PC-3 (cell line): ENCODE measurements at regions not wholly inside any gene's neighbourhood (a gene's known extent, or its start where the extent isn't known, plus 50 kb on each side); places are given as distances from the start of the nearest gene placed in this dataset.

Experiments
- ATAC-seq: fragments of 200-7000 bp; cut with Tn5 transposase; 2 replicates; pipeline ENCODE4 v1.9.1; 2020; ENCODE audit warnings: mild to moderate bottlenecking, moderate library complexity
- BruUV-seq: library from RNA; stranded (reverse); fragments of 400-500 nt; replicated peaks from 2 replicates; lab custom pipeline; 2021; lab: Mats Ljungman, UMichigan
- CTCF ChIA-PET: fragments of 300-600 bp; sonication (Branson Sonifier 250); formaldehyde crosslinking; loops from one replicate; lab custom pipeline; 2022; ENCODE audit warnings: antibody characterized with exemption; lab: Charles Lee
- POLR2A ChIA-PET: fragments of 300-600 bp; sonication (Branson Sonifier 250); formaldehyde crosslinking; loops from one replicate; lab custom pipeline; 2022; ENCODE audit warnings: antibody characterized with exemption; ENCODE audit not compliant: unreplicated experiment; lab: Charles Lee
- DNase-seq: peaks from one replicate; pipeline ENCODE4 v3.0.0-alpha.2; 2015
- H2AFZ ChIP-seq: fragments of 300-600 bp; sonication (generic); 2 replicates; pipeline ENCODE4 v1.6.0; 2016; ENCODE audit warnings: antibody characterized with exemption, low read length
- H3F3A ChIP-seq: fragments of 300-600 bp; sonication (generic); one replicate; pipeline ENCODE4 v1.6.0; 2017; ENCODE audit warnings: antibody characterized with exemption, low read length, control low read depth, mild to moderate bottlenecking; ENCODE audit not compliant: unreplicated experiment
- H3K27ac ChIP-seq: fragments of 300-600 bp; sonication (generic); 2 replicates; pipeline ENCODE4 v1.5.1; 2016; ENCODE audit warnings: mild to moderate bottlenecking, low read length
- H3K27me3 ChIP-seq: fragments of 300-600 bp; sonication (generic); 2 replicates; pipeline ENCODE4 v1.6.1; 2016; ENCODE audit warnings: low read length, mixed read lengths
- H3K36me3 ChIP-seq: fragments of 300-600 bp; sonication (generic); 2 replicates; pipeline ENCODE4 v1.6.1; 2016; ENCODE audit warnings: low read depth, mixed run types, low read length, mixed read lengths
- H3K4me1 ChIP-seq: fragments of 300-600 bp; sonication (generic); 2 replicates; pipeline ENCODE4 v1.5.1; 2016; ENCODE audit warnings: low read length; ENCODE audit not compliant: insufficient read depth
- H3K4me2 ChIP-seq: fragments of 300-600 bp; sonication (generic); 2 replicates; pipeline ENCODE4 v1.6.0; 2016; ENCODE audit warnings: low read length
- H3K4me3 ChIP-seq: fragments of 300-600 bp; sonication (generic); 2 replicates; pipeline ENCODE4 v1.5.1; 2016; ENCODE audit warnings: mild to moderate bottlenecking, low read length, mixed read lengths
- H3K79me2 ChIP-seq: fragments of 300-600 bp; sonication (generic); 2 replicates; pipeline ENCODE4 v1.6.1; 2017; ENCODE audit warnings: low read length, mixed read lengths
- H3K9ac ChIP-seq: fragments of 300-600 bp; sonication (generic); 2 replicates; pipeline ENCODE4 v1.6.0; 2016; ENCODE audit warnings: mild to moderate bottlenecking, low read length
- H3K9me2 ChIP-seq: fragments of 300-600 bp; sonication (generic); replicated peaks from 2 replicates; pipeline ENCODE4 v1.6.1; 2016; ENCODE audit warnings: mixed run types, low read length, mixed read lengths
- H3K9me3 ChIP-seq: fragments of 300-600 bp; sonication (generic); 2 replicates; pipeline ENCODE4 v1.6.1; 2016; ENCODE audit warnings: low read length, mixed read lengths
- H4K20me1 ChIP-seq: fragments of 300-600 bp; sonication (generic); 2 replicates; pipeline ENCODE4 v1.6.1; 2016; ENCODE audit warnings: low read length, mixed read lengths
- EZH2 ChIP-seq: fragments of 300-600 bp; sonication (generic); IDR thresholded peaks from one replicate; pipeline ENCODE4 v1.6.1; 2017; ENCODE audit warnings: antibody characterized with exemption, mild to moderate bottlenecking, low read length; ENCODE audit not compliant: unreplicated experiment
- EZH2phosphoT487 ChIP-seq: fragments of 300-600 bp; sonication (generic); IDR thresholded peaks from 2 replicates; pipeline ENCODE4 v1.6.1; 2018; ENCODE audit warnings: mild to moderate bottlenecking, antibody characterized with exemption, low read length, borderline replicate concordance
- intact Hi-C: fragments of 100-400 bp; cut with micrococcal nuclease; formaldehyde crosslinking; loops from 2 replicates; pipeline ENCODE4 v1.9.0; 2023
- TF ChIP-seq, protein P1 (sequence below): fragments of 300-600 bp; sonication (generic); conservative IDR thresholded peaks from 2 replicates; pipeline ENCODE4 v1.5.1; 2017; ENCODE audit warnings: antibody characterized with exemption, low read depth, mild to moderate bottlenecking, low read length

GRCh38 chr10:53412651-53413050, 640.1 kb upstream of the MBL2 start:
- ChIA-PET CTCF (interaction anchor here (0.6 to 1.1 kb wide), 2 partner anchors 22 to 191 kb away, joined by 3 read pairs; no protein-coding TSS in a partner anchor), POLR2A (no interaction called here)
- H3K36me3 ChIP-seq = no peaks in the 10 kb centered on the region
- H3K9ac ChIP-seq = no peak overlapping the region
- no peak for ATAC-seq
- no peaks in the 10 kb centered on the region for H3K9me2 ChIP-seq
- no peaks in the 10 kb centered on the region for H3K79me2 ChIP-seq
- H3K27ac ChIP-seq = no peak overlapping the region
- no peaks in the 10 kb centered on the region for H3K4me1 ChIP-seq
- TF ChIP-seq EZH2phosphoT487 (no peak), EZH2 (no peak)
- TF ChIP-seq, protein P1, sequence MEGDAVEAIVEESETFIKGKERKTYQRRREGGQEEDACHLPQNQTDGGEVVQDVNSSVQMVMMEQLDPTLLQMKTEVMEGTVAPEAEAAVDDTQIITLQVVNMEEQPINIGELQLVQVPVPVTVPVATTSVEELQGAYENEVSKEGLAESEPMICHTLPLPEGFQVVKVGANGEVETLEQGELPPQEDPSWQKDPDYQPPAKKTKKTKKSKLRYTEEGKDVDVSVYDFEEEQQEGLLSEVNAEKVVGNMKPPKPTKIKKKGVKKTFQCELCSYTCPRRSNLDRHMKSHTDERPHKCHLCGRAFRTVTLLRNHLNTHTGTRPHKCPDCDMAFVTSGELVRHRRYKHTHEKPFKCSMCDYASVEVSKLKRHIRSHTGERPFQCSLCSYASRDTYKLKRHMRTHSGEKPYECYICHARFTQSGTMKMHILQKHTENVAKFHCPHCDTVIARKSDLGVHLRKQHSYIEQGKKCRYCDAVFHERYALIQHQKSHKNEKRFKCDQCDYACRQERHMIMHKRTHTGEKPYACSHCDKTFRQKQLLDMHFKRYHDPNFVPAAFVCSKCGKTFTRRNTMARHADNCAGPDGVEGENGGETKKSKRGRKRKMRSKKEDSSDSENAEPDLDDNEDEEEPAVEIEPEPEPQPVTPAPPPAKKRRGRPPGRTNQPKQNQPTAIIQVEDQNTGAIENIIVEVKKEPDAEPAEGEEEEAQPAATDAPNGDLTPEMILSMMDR = no peak
- no TSS peak for BruUV-seq
- intact Hi-C loops = no loop called here
- no peaks in the 10 kb centered on the region for H3F3A ChIP-seq
- no peak overlapping the region for H3K4me2 ChIP-seq
- H3K4me3 ChIP-seq = no peak overlapping the region
- no peaks in the 10 kb centered on the region for H3K27me3 ChIP-seq
- no peak overlapping the region for H2AFZ ChIP-seq
- H4K20me1 ChIP-seq = no peaks in the 10 kb centered on the region
- 0 out of 2 replicates have a peak, but pooled peaks cover 10% of the 10 kb centered on the region for H3K9me3 ChIP-seq
- no peak for DNase-seq

DNA sequence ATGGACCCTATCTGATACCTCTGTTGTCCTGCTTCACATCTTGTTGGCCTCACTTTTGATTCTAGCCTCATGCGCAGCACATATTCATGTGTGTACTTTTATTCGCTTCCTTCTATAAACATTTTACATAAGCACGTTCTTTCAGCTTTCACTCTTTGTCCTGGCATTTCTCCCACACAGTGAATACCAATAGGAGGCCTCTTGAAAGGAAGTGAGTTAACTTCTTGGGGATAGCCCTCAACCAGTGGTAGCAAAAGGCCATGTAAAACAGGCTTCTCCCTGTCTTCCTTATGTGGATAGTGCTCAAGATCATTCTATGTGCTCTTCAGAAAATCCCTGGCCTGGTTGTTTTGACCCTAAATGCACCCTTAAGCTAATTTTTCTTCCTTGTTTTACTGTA, 633.9 kb upstream of the MBL2 start:
- Histone ChIP-seq H3K4me2 (no peak overlapping the region), H3K27me3 (no peaks in the 10 kb centered on the region), H2AFZ (no peak overlapping the region), H4K20me1 (no peaks in the 10 kb centered on the region), H3K36me3 (no peaks in the 10 kb centered on the region), H3K79me2 (no peaks in the 10 kb centered on the region), H3F3A (no peaks in the 10 kb centered on the region), H3K9me2 (no peaks in the 10 kb centered on the region), H3K9me3 (no peaks in the 10 kb centered on the region), H3K9ac (no peak overlapping the region), H3K27ac (no peak overlapping the region), H3K4me1 (no peaks in the 10 kb centered on the region), H3K4me3 (no peak overlapping the region)
- BruUV-seq = no TSS peak
- intact Hi-C loops = no loop called here
- POLR2A ChIA-PET = no interaction called here
- ATAC-seq (0 out of 2 replicates have a peak, but pooled peaks have one; percentile 23), DNase-seq (no peak)
- CTCF ChIA-PET = no interaction called here
- TF ChIP-seq EZH2 (no peak), EZH2phosphoT487 (no peak)
- TF ChIP-seq, protein P1 = no peak

GRCh38 chr10:53403688-53404087, 631.1 kb upstream of the MBL2 start:
- no peak overlapping the region for H3K4me3 ChIP-seq
- H3K27me3 ChIP-seq = no peaks in the 10 kb centered on the region
- intact Hi-C loops = no loop called here
- ChIA-PET POLR2A (no interaction called here), CTCF (interaction anchor here (0.5 kb wide), 1 partner anchor 586 kb away, joined by 3 read pairs; no protein-coding TSS in a partner anchor)
- H3K27ac ChIP-seq = no peak overlapping the region
- no peaks in the 10 kb centered on the region for H3K79me2 ChIP-seq
- H3F3A ChIP-seq = no peaks in the 10 kb centered on the region
- H3K4me1 ChIP-seq = no peaks in the 10 kb centered on the region
- BruUV-seq = no TSS peak
- no peaks in the 10 kb centered on the region for H3K36me3 ChIP-seq
- no peak overlapping the region for H3K9ac ChIP-seq
- no peaks in the 10 kb centered on the region for H3K9me3 ChIP-seq
- H3K4me2 ChIP-seq = no peak overlapping the region
- H4K20me1 ChIP-seq = no peaks in the 10 kb centered on the region
- H3K9me2 ChIP-seq = no peaks in the 10 kb centered on the region
- TF ChIP-seq EZH2 (no peak), EZH2phosphoT487 (no peak)
- DNase-seq = peak; percentile 37
- no peak overlapping the region for H2AFZ ChIP-seq
- ATAC-seq = peak; percentile 15
